Transverse colon (tissue), 4 donors: ENCODE measurements at regions not wholly inside any gene's neighbourhood (a gene's known extent, or its start where the extent isn't known, plus 50 kb on each side); places are given as distances from the start of the nearest gene placed in this dataset.

ENCODE experiments used
- DNase-seq: peaks from one replicate; pipeline ENCODE4 v3.0.0-alpha.2; 2019
- H3K27ac ChIP-seq, 4 donors: fragments of 200-600 bp; sonication (generic); 2 replicates each; pipeline ENCODE4 v1.5.1; 2016 to 2018; ENCODE audit warnings: inconsistent platforms in 4 of 4
- H3K27me3 ChIP-seq: fragments of 200-600 bp; sonication (generic); 2 replicates; pipeline ENCODE4 v1.5.1; 2017; ENCODE audit warnings: inconsistent platforms
- H3K36me3 ChIP-seq, 4 donors: fragments of 200-600 bp; sonication (generic); 2 replicates each; pipeline ENCODE4 v1.5.1; 2017 to 2019; ENCODE audit warnings: inconsistent platforms in 4 of 4
- H3K4me1 ChIP-seq, 4 donors: fragments of 200-600 bp; sonication (generic); 2 replicates each; pipeline ENCODE4 v1.5.1; 2017 to 2020; ENCODE audit warnings: inconsistent platforms in 4 of 4
- H3K4me3 ChIP-seq, 4 donors: fragments of 200-600 bp; sonication (generic); 1 replicate in 1 of 4; 2 replicates in 3 of 4; pipeline versions ENCODE4 v1.5.1 to v1.6.1; 2017 to 2019; ENCODE audit warnings: inconsistent platforms in 4 of 4
- H3K9me3 ChIP-seq, 2 donors: fragments of 200-600 bp; sonication (generic); 2 replicates each; pipeline ENCODE4 v1.5.1; 2017 to 2019; ENCODE audit warnings: inconsistent platforms in 2 of 2
- CTCF ChIP-seq, 5 experiments: fragments of 200-600 bp in 3 of 5; fragments of 450-650 bp in 2 of 5; sonication (generic) in 3 of 5; IDR thresholded peaks; 1 replicate in 2 of 5; 2 replicates in 3 of 5; pipeline ENCODE4 v1.5.1; 2016 to 2017; ENCODE audit warnings: antibody characterized with exemption in 5 of 5, inconsistent platforms in 3 of 5, mild to moderate bottlenecking in 2 of 5, moderate library complexity in 1 of 5
- EP300 ChIP-seq: sonication (generic); formaldehyde crosslinking; IDR thresholded peaks from one replicate; pipeline ENCODE4 v1.6.1; 2017; ENCODE audit warnings: antibody characterized with exemption, low read depth
- POLR2A ChIP-seq: fragments of 450-650 bp; IDR thresholded peaks from one replicate; pipeline ENCODE4 v1.6.1; 2016; ENCODE audit warnings: antibody characterized with exemption, mild to moderate bottlenecking, moderate library complexity
- POLR2AphosphoS5 ChIP-seq, 3 donors: sonication (generic); formaldehyde crosslinking; IDR thresholded peaks; one replicate each; pipeline ENCODE4 v1.6.1; 2016; ENCODE audit warnings: antibody characterized with exemption in 3 of 3
- WGBS, 2 donors: methylation state at CpG; one replicate each; pipeline ENCODE4 v1.1.5; 2018; ENCODE audit warnings: low coverage in 1 of 2; 5-methylcytosine and 5-hydroxymethylcytosine counted together
- in situ Hi-C, 4 donors: fragments of 200-750 bp; cut with MboI; loops; one replicate each; pipeline versions ENCODE4 v1.15.0 to v1.15.1; 2017; ENCODE audit warnings: low sequenced_read_pairs in 3 of 4, low pct_ligation_motif_present in 1 of 4, low pct_unique_long_range_greater_than_20kb in 1 of 4
- intact Hi-C: fragments of 100-400 bp; cut with DNase I; formaldehyde crosslinking; loops from one replicate; pipeline ENCODE4 v1.15.1; 2023; ENCODE audit warnings: low total_unique reads

- no peaks in the 10 kb centered on the region for H3K27me3 ChIP-seq
- no peak overlapping the region for H3K4me3 ChIP-seq
- TF ChIP-seq CTCF (IDR thresholded peaks at IDR 0.05), result no peak
- no peak for TF ChIP-seq POLR2A
- no peak for TF ChIP-seq POLR2AphosphoS5 (IDR thresholded peaks at IDR 0.05)
- TF ChIP-seq EP300, result no peak
- H3K36me3 ChIP-seq, result no peaks in the 10 kb centered on the region
- no peak for DNase-seq
- in situ Hi-C loops, result no loop called here
- H3K27ac ChIP-seq, result no peak overlapping the region
- intact Hi-C loops, result no loop called here
- H3K4me1 ChIP-seq, result peaks cover 0 to 6% (median 0%) of the 10 kb centered on the region in 4 donors
- peaks cover 0 to 4% of the 10 kb centered on the region in 2 donors for H3K9me3 ChIP-seq
Observed at GRCh38 chr16:80142940-80143339, 397.9 kb upstream of the DYNLRB2 start.

- in situ Hi-C loops (no loop called here), intact Hi-C loops (no loop called here)
- Histone ChIP-seq H3K27ac (no peak overlapping the region), H3K36me3 (no peaks in the 10 kb centered on the region), H3K4me1 (no peaks in the 10 kb centered on the region), H3K27me3 (no peaks in the 10 kb centered on the region), H3K4me3 (no peak overlapping the region), H3K9me3 (peaks cover 0 to 4% of the 10 kb centered on the region in 2 donors)
- no peak for DNase-seq
- no peak for TF ChIP-seq EP300
- no peak for TF ChIP-seq POLR2A
- no peak for TF ChIP-seq CTCF (IDR thresholded peaks at IDR 0.05)
- TF ChIP-seq POLR2AphosphoS5 (IDR thresholded peaks at IDR 0.05), result no peak
- 43 to 68% methylated on average over 3 to 6 of the region's 6 CpGs for WGBS, 2 donors
Observed at GRCh38 chr16:80142281-80142680, 398.5 kb upstream of the DYNLRB2 start.

DNA sequence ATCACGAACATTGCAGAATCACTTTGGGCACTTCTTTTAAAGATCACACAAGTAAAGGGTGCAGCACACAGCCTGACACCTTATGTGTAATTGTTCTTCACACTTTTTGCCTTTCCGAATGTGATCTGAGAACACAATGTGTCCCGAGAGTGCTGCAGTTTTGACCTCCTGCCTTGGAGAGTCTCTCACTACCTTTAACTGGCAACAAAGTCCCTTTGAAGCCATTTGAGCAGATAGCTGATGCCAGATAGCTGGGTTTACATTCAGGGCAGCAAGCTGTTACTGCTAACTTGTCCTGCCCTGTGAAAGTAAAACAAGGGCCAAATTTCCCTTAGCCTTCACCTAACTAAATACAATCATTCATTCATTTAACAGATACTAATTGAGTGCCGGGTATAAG, 411.0 kb upstream of the DYNLRB2 start:
- in situ Hi-C loops (no loop called here), intact Hi-C loops (no loop called here)
- Histone ChIP-seq H3K36me3 (no peaks in the 10 kb centered on the region), H3K4me1 (no peaks in the 10 kb centered on the region), H3K9me3 (peaks cover 0 to under 1% of the 10 kb centered on the region in 2 donors), H3K27me3 (no peaks in the 10 kb centered on the region), H3K27ac (no peak overlapping the region), H3K4me3 (no peak overlapping the region)
- TF ChIP-seq POLR2A (no peak), EP300 (no peak), POLR2AphosphoS5 (IDR thresholded peaks at IDR 0.05) (no peak), CTCF (IDR thresholded peaks at IDR 0.05) (no peak)
- DNase-seq, result no peak
- WGBS, 2 donors, result 84 to 88% methylated on average over 1 to 4 of the region's 4 CpGs

GRCh38 chr16:80125677-80126076, 415.1 kb upstream of the DYNLRB2 start:
- no peak for TF ChIP-seq POLR2A
- no peak for TF ChIP-seq CTCF (IDR thresholded peaks at IDR 0.05)
- no peak for TF ChIP-seq POLR2AphosphoS5 (IDR thresholded peaks at IDR 0.05)
- TF ChIP-seq EP300, result no peak
- no peak for DNase-seq
- Histone ChIP-seq H3K27ac (no peak overlapping the region), H3K36me3 (no peaks in the 10 kb centered on the region), H3K27me3 (no peaks in the 10 kb centered on the region), H3K4me3 (no peak overlapping the region), H3K4me1 (no peaks in the 10 kb centered on the region), H3K9me3 (no peaks in the 10 kb centered on the region)
- WGBS, 2 donors, result 56 to 64% methylated on average over 2 to 5 of the region's 5 CpGs
- intact Hi-C loops, result no loop called here
- in situ Hi-C loops, result no loop called here
